HG03139 (cell line): ENCODE measurements at regions not wholly inside any gene's neighbourhood (a gene's known extent, or its start where the extent isn't known, plus 50 kb on each side); places are given as distances from the start of the nearest gene placed in this dataset.
"Not testable (repeated sequence)": the region's sequence is repeated elsewhere in the genome, so short reads cannot be mapped to it uniquely, and the experiment has no call there.

ENCODE experiments used
- ATAC-seq: cut with Tn5 transposase; IDR thresholded peaks from one replicate; pipeline ENCODE4 v1.9.1; 2021; ENCODE audit not compliant: unreplicated experiment

DNA sequence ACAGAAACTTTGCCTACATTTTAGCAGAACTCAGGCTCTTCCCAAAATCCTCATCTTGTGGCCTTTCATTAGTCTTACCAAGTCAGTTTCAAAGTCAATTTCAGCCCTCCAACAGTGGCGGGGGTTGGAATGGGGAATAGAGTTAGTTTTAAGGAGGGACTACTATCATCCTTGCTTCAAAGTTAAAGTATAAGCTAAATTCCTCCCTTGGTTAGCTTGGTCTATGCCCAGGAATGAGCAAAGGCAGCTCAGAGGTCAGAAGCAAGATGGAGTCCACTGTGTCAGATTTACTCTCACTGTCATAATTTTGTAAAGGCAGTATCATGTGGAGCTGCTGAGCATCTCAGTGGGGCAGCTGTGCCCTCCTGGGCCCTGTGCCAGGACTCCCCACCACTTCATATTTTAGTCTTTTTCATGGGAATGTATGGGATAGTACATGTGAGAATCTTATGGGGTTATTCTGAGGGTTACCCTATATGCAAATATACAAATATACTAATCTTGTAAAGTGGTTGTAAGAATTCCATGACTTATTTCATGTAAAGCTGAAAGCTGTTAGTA lies 145.2 kb upstream of the MMADHC start:
- ATAC-seq: no peak

DNA sequence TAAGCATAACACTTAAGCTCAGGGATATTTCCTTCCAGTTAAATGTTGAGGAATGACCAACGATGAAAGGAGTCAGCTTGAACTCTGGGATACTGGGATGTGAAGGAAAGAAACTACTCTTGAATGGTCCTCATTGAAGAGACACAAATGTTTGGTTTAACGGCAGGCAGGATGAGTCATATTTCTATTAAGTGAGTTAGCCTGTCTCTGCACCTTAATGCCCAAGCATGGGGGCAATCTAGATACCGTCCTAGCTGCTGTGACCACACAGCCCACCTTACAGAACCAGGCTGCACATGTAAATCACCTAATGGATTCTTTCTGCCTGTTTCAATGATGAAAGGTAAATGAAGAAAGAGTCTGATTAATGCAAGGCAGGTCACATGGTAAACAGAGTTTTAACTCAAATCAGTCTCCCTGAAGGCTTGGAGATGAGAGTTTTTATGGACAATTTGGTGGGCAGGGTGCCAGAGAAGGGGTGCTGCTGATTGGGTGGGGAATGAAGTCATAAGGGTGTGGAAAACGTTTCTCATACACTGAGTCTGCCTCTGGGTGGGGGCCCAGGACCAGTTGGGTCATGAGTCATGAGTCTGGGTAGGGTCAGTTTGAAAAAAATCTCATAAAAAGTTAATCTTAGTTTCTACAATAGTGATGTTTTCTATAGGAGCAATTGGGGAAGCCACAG lies 144.6 kb upstream of the MMADHC start:
- ATAC-seq: no peak

DNA sequence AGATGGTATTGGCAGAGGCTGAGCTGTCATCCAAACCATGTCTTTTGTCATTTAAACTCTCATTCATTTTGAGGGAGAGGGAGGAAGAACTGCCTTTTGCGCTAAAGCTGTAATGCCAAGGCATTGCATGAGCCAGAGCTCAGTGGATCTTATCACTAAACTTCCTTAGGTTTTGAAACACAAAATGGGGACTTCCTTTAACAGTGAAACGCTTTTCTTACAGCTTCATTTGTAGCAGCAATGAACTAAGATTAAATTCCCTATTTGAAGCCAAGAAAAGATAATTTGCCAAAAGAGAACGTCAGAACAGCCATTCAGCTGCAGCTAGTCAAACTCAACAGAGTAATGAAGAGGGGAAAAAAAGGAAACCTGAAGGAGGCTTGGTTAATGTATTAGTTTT lies 143.5 kb upstream of the MMADHC start:
- ATAC-seq: no peak

DNA sequence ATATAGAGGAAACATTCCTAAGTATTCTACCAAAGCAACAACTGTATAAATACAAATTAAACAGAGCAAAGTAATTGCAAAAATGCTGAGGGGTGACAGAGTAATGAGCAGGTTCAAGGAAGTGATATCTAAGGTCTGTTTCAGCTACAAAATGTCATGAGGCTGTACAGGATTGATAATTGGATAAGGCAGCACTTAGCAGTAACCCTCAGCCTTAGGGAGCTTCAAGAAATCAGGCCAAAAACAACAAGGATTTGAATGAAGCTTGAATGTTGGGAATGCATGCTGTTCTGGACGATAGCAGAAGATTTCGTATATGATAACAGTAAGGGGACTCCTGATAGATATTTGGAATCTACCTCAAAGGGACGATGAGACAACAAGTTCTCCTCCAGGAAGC lies 142.0 kb upstream of the MMADHC start:
- ATAC-seq: no peak

DNA sequence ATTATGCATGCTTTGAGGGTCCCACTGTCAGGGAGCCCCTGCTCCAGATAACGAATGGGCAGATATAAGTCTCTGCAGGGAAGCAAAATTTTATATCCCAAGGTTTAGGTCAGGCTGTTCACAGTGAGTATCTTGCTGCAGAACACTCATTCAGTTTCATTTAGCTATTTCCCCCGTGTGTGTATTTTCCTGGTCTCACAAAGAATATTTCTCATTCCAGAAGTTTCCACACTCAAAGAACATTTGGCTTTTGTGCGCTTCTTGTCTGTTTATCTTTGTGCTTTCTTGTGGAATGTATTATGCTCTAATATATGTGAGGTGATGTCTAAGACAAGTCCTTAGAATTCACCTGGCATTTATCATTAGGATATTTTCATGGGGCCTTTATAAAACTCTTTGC lies 140.4 kb upstream of the MMADHC start:
- ATAC-seq: no peak

DNA sequence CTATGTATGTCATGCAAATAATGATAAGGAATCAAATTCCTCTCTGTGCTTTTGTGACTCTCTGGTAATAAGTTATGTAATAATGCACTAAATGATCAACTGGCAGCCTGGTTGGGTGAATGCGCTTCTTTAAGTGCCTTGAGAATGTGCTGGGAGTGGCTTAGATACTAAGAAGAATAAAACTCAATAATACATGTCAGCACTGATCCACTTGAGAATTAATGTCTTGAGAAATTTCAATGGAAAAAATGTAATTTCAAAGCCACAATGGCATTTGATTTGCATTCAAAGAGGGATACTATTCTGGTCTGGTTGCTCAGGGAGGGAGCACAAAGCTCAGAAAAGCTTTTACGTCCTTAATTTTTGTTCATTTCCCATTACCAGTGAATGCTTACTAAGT lies 137.7 kb upstream of the MMADHC start:
- ATAC-seq: no peak

DNA sequence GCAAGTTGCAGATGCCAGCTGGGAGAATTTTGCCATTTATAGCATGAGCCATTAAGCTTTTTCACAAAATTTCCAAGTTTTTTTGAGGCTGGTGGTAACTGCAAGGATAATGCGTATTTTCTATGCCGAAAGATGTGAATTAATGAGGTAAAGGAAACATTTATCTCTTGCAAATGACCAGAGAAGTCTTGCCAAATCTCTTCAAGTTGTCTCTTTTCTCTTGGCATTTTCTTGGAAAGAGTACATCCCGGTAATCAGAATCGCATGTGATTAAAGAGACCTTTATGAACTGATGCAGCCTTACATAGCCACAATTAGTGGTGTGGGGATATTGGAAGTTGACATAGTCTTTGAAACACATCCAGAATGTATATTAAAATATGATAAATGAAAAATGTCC lies 136.5 kb upstream of the MMADHC start:
- ATAC-seq: no peak

DNA sequence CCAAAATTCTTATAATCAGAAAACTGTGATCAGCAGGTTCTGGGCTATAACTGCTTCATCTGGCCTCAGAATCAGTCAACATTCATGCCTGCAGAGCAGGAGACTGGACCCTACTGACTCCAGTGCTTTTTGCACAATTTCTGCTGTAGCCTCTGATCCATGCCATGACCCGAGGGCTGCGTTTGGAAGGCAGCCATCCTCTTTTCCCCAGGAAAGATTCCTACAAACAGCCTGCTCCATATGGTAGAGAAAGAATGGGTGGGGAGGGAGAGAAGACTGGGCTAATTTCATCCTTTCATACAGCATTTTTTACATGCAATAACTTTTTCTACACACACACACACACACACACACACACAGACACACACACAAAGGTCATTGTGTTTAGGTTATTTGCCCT lies 133.0 kb upstream of the MMADHC start:
- ATAC-seq: no peak

DNA sequence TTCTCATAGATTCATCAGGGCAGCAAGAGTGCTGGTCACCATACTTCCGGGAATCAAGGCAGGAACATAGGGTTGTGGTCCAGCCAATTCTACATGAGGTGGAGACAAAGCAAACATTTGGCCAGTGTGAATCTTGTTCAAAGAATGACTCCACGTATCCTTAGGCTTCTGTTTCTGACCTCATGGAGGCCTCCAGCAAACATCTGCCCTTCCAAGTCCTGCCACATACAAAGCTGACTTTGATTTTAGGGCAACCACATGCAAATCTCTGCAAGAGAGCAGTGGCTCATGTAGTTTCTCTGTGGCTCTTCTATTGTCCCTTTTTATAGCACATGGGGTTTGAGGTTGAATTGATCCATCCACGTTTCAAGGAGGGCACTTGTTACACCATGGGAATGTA lies 132.1 kb upstream of the MMADHC start:
- ATAC-seq: no peak

DNA sequence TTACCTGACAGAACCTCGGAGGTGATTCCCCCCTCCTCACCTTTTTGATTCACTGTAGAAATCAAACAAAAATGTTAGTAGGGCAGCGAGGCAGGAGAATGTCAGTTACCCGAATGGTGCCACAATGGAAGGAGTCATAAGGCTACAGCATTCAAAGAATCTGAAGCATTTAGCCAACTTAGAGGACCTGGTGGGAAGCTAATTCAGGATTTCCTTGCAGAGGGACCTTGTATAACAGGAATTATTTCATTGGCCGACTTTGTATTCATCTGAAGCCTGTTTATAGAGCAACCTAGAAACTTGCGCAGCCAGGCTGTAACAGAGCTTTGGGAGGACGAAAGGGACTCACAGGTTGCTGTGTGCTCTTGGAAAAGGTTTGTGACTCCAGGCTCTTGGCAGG lies 129.1 kb upstream of the MMADHC start:
- no peak for ATAC-seq

DNA sequence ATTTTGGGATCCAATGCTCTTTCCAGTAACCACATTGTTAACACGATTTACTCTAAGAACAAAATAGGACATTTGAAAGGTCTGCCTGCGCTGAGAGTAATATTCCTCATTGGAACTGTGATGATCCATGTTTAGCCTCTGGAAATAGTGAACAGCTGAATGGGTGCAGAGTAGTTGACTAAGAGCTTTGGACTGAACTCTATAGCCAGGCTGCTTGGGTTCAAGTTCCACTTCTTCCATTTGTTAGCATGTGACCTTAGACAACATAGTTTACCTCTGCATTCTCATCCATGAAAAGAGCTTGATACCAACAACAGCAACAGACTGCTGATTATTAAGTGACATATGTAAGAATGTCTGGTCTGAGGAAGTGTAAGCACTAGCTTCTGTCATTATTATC lies 128.3 kb upstream of the MMADHC start:
- ATAC-seq: no peak

DNA sequence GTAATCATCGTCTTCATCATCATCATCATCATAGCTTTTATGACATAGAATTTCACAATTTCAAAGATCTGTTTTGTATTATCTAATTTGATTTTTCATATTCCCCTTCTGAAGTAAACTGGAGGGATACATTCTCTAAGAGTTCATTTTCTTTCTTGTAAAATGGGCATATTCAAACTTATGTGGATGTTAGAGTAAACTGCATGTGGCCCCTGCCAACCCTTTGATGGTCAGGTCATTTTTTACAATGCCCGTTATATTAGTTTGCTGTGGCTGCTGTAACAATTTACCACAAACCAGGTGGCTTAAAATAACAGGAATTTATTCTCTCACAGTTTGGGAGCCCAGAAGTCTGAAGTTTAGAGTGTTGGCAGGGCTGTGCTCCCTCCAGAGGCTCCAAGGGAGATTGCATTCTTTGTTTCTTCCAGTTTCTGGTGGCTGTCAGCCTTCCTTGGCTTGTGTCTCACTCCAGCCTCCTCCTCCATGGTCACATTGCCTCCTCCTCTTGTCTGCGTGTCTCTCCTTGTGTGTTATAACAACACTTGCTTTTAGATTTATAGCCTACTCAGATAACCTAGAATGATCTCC lies 127.5 kb upstream of the MMADHC start:
- no peak for ATAC-seq

DNA sequence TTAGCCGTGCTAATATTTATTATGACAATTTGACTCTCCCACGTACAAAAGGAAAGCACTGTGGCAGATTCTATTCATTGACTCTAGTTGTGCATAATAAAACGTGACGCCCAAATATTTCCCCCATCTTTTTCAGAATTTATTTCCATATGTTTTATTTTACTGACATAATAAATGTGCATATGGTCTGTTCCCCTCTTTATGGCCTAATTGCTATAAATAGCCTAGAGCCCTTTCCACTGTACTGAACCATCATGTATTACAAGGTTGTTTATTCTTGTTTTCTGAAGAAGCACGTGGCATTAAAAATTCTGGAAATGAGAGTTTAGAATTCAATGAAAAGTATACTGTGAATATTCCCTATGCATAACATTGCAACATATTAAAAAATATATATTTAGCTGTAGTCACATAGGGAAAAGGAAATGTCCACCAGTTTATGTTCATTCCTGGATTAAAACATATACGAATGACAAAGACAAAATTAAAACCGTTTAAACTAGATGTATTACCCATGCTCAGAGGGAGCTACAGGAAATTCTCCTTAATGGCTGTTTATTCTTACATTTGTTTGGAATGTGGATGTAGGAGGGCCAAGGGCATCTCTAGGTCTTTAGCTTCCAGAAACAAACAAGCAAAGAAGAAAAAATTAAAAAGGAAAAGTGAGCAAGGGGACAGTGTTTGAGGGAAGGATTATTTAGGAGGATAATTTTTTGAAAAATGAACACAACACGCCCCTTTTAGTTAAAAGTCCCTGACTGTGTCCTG lies 122.1 kb upstream of the MMADHC start:
- ATAC-seq: no peak

DNA sequence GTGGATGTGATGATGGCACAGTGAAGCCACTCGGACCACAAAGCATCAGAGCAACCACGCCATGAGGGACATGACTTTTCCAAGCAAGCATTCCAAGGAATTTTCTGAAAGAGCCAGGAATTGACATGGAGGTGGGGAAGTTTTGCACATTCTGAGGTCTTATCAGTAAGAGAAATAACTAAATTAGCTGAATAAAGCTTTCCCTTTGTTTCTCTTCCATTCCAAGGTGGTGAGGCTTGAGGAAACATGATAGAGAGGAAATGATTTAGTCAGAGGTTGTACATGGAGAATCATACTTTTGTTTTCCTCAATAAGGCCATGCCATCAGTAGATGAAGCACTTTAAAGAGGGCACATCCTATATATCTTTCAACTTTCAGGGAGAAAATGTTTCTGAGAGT lies 115.7 kb upstream of the MMADHC start:
- ATAC-seq: no peak

DNA sequence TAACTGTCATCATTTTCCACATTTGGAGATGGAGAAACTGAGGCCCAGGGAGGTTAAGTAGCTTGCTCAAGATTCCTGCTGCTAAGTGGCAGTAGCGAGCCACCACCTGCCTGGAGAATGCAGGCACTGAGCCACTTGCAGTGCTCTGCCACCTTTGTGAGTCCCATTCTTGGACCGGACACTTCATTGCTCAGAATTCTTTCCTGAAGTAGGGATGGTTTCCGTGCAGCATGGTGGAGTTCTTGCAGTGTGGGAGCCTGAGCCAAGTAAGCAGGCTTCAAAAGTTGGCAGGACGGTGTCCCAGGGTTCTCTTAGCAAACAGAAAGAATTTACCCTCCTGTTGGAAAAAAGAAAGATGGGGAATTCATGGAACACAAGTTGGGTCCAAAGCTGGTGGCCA lies 115.0 kb upstream of the MMADHC start:
- ATAC-seq: no peak

DNA sequence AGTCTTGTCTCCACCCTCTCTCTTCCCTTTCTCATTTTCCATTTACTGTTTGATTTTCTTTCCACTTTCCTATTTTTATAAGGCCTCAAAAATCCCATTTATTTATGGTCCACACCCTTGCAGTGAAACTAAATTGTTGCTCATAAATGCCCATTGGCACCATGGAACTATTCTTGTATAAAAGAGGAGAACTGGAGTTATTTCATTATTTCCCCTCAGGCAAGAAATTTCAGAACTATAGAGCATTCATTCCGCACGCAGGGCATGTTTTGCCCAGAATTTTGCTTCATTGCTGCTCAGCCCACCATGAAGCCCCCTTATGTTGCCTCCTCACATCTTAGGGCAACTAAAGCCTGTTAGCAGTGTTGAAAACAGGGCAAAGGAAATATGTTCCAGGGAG lies 113.7 kb upstream of the MMADHC start:
- no peak for ATAC-seq

DNA sequence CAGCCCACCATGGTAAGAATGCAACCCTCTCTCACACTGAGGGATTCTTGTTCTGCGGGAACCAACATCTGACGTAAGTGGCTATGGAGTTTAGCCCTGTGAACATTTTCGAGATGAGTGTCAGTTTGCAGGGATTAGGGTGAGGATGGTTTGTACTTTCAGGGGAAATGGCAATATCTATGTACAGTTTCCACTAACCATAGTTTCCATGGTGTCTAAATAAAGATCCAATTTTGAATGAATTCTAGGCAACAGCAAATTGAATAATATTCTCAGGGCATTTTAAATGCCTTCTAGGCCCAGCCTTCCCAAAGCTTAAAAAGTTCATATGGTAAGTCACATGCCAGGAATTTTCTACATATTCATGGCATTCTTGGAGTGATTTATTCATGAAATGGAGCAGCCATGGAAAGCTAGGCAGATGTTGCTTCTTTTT lies 105.4 kb upstream of the MMADHC start:
- no peak for ATAC-seq

DNA sequence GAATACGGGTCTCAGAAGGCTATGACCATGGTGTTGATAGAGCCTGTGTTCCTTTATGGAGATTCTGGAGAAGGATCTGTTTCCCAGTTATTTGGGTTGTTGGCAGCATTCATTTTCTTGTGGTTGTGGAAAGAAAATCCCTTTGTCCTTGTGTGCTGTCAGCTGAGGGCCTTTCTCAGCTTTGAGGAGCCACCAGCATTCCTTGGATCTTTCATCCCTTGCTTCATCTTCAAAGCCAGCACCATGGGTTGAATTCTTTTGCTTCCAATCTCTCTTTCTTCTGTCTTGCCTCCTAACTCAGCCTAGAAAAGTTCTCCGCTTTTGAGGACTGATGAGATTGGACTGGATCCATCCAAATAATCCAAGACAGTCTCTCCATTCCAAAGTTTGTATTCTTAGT lies 103.2 kb upstream of the MMADHC start:
- no peak for ATAC-seq

DNA sequence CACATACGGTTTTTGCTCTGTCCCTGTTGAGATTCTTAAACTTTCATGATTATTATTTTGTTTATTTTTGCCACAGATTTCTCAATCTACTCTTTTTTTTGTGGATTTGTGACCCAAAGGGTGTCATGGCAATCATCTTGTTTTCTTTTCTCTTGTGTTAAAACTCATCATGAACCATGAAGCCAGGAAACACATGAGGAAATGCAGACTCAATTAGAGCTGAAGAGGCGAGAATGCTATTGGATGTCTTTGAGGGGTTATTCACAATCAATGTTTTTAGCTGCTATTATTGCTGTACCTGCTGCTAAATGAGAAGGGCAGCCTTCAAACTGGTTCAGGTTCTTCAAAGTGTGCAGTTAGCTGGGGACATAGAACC lies 99.5 kb upstream of the MMADHC start:
- ATAC-seq: no peak

DNA sequence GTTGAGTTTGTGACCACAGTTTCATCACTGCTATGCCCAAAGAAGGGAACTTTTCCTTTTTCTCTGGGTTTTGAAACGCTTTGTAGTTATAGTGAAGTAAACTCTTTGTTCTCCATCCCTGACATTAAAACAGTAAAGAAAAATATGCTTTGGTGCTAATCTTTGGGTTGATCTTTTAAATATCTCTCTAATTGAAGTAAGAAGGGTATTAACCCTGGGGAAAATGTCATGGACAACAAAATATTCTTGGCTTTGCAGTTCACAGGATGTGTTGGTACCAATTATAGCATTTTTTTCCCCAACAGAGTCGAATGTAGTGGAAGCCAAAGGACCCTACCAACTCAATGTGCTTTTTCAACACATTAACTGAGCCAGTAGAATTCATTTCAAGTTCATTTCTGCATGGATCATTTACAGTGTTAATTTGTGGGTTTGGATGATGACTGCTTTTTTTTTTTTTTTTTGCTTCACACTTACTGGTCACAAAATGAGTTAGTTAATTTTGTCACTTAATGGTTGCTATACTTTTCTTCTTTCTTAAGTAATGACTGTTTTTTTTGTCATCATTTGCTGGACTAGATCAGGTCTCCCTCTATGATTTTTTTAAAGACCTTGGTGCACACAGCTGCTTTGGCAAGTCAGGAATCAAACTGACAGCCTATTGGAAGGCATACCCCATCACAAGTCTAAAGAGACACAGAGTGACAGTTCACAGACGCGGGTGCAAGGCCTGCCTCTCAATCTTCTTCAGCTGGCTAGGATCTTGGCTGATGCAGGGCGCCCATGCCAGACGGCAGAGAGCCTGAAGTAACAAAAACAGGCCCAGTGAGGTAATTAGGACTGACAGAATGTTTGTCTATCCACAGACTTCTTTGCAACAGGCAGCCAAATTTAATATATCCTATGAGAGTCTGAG lies 98.8 kb upstream of the MMADHC start:
- no peak for ATAC-seq

DNA sequence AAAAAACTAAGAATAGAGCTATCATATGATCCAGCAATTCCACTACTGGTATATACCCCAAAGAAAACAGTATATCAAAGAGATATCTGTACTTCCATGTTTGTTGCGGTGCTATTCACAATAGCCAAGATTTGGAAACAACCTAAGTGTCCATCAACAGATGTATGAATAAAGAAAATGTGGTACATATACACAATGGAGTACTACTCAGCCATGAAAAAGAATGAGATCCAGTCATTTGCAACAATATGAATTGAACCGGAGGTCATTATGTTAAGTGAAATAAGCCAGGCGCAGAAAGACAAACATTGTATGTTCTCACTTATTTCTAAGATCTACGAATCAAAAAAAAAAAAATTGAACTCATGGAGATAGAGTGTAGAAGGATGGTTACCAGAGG lies 97.8 kb upstream of the MMADHC start:
- not testable (repeated sequence) for ATAC-seq
